Liver (tissue), 8 donors: ENCODE measurements at regions not wholly inside any gene's neighbourhood (a gene's known extent, or its start where the extent isn't known, plus 50 kb on each side); places are given as distances from the start of the nearest gene placed in this dataset.

ENCODE experiments used
- DNase-seq: peaks from one replicate; pipeline ENCODE4 v3.0.0-alpha.2; 2017; ENCODE audit warnings: low spot score
- H3K27ac ChIP-seq, 2 donors: one replicate each; pipeline ENCODE4 v1.7.0; 2013; ENCODE audit warnings: inconsistent platforms in 2 of 2, low read length in 2 of 2, control low read depth in 1 of 2, low read depth in 1 of 2, mild to moderate bottlenecking in 1 of 2
- H3K27me3 ChIP-seq, 4 donors: one replicate each; pipeline versions ENCODE4 v1.6.1 to v1.7.0; 2013; ENCODE audit warnings: low read length in 3 of 4, inconsistent platforms in 1 of 4, mild to moderate bottlenecking in 1 of 4, moderate library complexity in 1 of 4; ENCODE audit not compliant: control insufficient read depth in 4 of 4, insufficient read depth in 4 of 4
- H3K36me3 ChIP-seq, 4 donors: one replicate each; pipeline versions ENCODE4 v1.6.1 to v1.7.0; 2013; ENCODE audit warnings: low read length in 3 of 4, mild to moderate bottlenecking in 3 of 4, low read depth in 1 of 4, moderate library complexity in 1 of 4; ENCODE audit not compliant: control insufficient read depth in 4 of 4, insufficient read depth in 3 of 4
- H3K4me1 ChIP-seq, 4 donors: one replicate each; pipeline versions ENCODE4 v1.6.1 to v1.7.0; 2013; ENCODE audit warnings: low read length in 3 of 4, mild to moderate bottlenecking in 3 of 4, moderate library complexity in 1 of 4; ENCODE audit not compliant: control insufficient read depth in 4 of 4, insufficient read depth in 4 of 4
- H3K4me3 ChIP-seq, 3 donors: one replicate each; pipeline versions ENCODE4 v1.6.1 to v1.7.0; 2013; ENCODE audit warnings: low read length in 3 of 3, control low read depth in 1 of 3, low read depth in 1 of 3, mild to moderate bottlenecking in 1 of 3
- H3K9ac ChIP-seq, 2 donors: one replicate each; pipeline ENCODE4 v1.7.0; 2013; ENCODE audit warnings: low read length in 2 of 2, mild to moderate bottlenecking in 2 of 2, moderate library complexity in 2 of 2, control low read depth in 1 of 2, low read depth in 1 of 2
- H3K9me3 ChIP-seq, 4 donors: one replicate each; pipeline versions ENCODE4 v1.6.1 to v1.7.0; 2013; ENCODE audit warnings: low read length in 3 of 4; ENCODE audit not compliant: control insufficient read depth in 4 of 4
- ATF3 ChIP-seq: IDR thresholded peaks from 2 replicates; pipeline ENCODE4 v1.6.1; 2016; ENCODE audit warnings: antibody characterized with exemption
- CTCF ChIP-seq: fragments of 150-350 bp; IDR thresholded peaks from 2 replicates; pipeline ENCODE4 v1.5.1; 2017; ENCODE audit warnings: improper control_type of control experiment, low read depth, low read length; ENCODE audit not compliant: missing input control
- EGR1 ChIP-seq, 2 donors: IDR thresholded peaks; 2 replicates each; pipeline ENCODE4 v1.6.1; 2016 to 2018; ENCODE audit warnings: antibody characterized with exemption in 2 of 2, low read depth in 2 of 2
- FOXA1 ChIP-seq: IDR thresholded peaks from 2 replicates; pipeline ENCODE4 v1.6.1; 2016; ENCODE audit warnings: antibody characterized with exemption
- FOXA2 ChIP-seq: IDR thresholded peaks from 2 replicates; pipeline ENCODE4 v1.6.1; 2016; ENCODE audit warnings: antibody characterized with exemption
- HNF4A ChIP-seq, 2 donors: conservative IDR thresholded peaks; 2 replicates each; pipeline ENCODE4 v1.6.1; 2016; ENCODE audit warnings: antibody characterized with exemption in 2 of 2, mild to moderate bottlenecking in 2 of 2
- HNF4G ChIP-seq: IDR thresholded peaks from 2 replicates; pipeline ENCODE4 v1.6.1; 2016; ENCODE audit warnings: antibody characterized with exemption
- JUND ChIP-seq, 2 donors: IDR thresholded peaks; 2 replicates each; pipeline ENCODE4 v1.6.1; 2016; ENCODE audit warnings: antibody characterized with exemption in 2 of 2
- NR2F2 ChIP-seq: IDR thresholded peaks from 2 replicates; pipeline ENCODE4 v1.6.1; 2016; ENCODE audit warnings: antibody characterized with exemption
- RAD21 ChIP-seq, 2 donors: IDR thresholded peaks; 2 replicates each; pipeline ENCODE4 v1.6.1; 2016; ENCODE audit warnings: antibody characterized with exemption in 2 of 2, mild to moderate bottlenecking in 2 of 2
- RXRA ChIP-seq, 2 donors: IDR thresholded peaks; 2 replicates each; pipeline ENCODE4 v1.6.1; 2017 to 2018; ENCODE audit warnings: antibody characterized with exemption in 2 of 2, mild to moderate bottlenecking in 1 of 2
- SP1 ChIP-seq: IDR thresholded peaks from 2 replicates; pipeline ENCODE4 v1.6.1; 2018; ENCODE audit warnings: antibody characterized with exemption, mild to moderate bottlenecking
- TAF1 ChIP-seq: conservative IDR thresholded peaks from 2 replicates; pipeline ENCODE4 v1.6.1; 2016; ENCODE audit warnings: antibody characterized with exemption, mild to moderate bottlenecking
- YY1 ChIP-seq: IDR thresholded peaks from 2 replicates; pipeline ENCODE4 v1.6.1; 2016; ENCODE audit warnings: antibody characterized with exemption, mild to moderate bottlenecking
- WGBS: extraction: QIAGEN DNeasy Blood & Tissue Kit; methylation state at CpG from one replicate; pipeline ENCODE4 v1.1.7; 2013; 5-methylcytosine and 5-hydroxymethylcytosine counted together
- TF ChIP-seq, protein P1 (sequence below): IDR thresholded peaks from 2 replicates; pipeline ENCODE4 v1.6.1; 2016; ENCODE audit warnings: antibody characterized with exemption
- TF ChIP-seq, protein P2 (sequence below): IDR thresholded peaks from 2 replicates; pipeline ENCODE4 v1.6.1; 2016; ENCODE audit warnings: antibody characterized with exemption
- donor health status: healthy.
- donor health status: healthy.
- donor health status: healthy.
- donor health status: healthy.
- donor health status: healthy.

- no peak overlapping the region for H3K4me3 ChIP-seq
- H3K4me1 ChIP-seq = no peaks in the 10 kb centered on the region
- no peak overlapping the region for H3K9ac ChIP-seq
- 71% methylated on average over 6 of the region's 6 CpGs for WGBS
- no peak overlapping the region for H3K27ac ChIP-seq
- no peak for DNase-seq
- H3K9me3 ChIP-seq = no peaks in the 10 kb centered on the region
- TF ChIP-seq FOXA2 (no peak), YY1 (no peak), ATF3 (no peak), EGR1 (IDR thresholded peaks at IDR 0.05; ENCODE audit: low read depth in 2 of 2) (no peak), FOXA1 (no peak), TAF1 (no peak)
- TF ChIP-seq, protein P1, sequence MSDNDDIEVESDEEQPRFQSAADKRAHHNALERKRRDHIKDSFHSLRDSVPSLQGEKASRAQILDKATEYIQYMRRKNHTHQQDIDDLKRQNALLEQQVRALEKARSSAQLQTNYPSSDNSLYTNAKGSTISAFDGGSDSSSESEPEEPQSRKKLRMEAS = no peak
- no peaks in the 10 kb centered on the region for H3K27me3 ChIP-seq
- H3K36me3 ChIP-seq = no peaks in the 10 kb centered on the region
Measured at GRCh38 chr9:90948156-90948555, 146.5 kb downstream of the SYK start.

DNA sequence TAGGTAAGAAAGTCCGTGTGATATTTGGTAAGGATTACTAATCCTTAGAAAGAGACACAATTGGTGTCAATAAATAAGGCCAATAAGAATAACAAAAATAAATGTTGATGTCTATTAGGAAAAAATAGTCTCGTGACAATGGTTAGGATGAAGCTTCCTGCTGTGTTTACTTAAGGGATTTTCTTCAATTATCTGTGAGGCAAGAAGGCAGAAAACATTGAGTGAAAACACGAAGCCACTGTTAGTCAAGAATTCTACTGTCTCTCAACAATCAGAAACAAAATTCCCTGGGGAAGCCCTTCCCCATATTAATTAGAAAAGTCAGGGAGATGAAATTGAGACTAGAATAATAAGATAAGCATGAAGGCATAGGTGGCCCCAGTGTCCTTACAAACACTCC, 149.0 kb downstream of the SYK start:
- H3K4me1 ChIP-seq = no peaks in the 10 kb centered on the region
- 42% methylated on average over 3 of the region's 3 CpGs for WGBS

DNA sequence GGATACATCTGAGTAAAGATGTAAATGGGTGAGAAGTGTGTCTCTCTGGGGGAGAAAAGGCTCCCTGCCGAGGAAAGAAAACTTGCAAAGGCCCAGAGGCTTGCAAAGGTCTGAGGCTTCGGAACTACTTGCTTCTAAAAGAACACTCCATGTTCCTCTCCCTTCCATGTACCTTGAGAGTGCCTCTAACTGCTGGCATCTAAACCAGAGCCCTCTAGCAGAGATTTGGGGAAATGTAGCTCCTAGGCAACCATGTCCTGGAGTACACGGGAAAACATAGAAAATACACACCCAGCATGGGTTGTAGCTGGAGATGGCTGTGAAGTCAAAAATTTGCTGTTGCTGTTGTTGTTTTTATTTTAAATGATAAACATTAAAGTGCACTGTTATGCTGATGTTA, 151.6 kb downstream of the SYK start:
- Histone ChIP-seq H3K27me3 (no peaks in the 10 kb centered on the region), H3K36me3 (no peaks in the 10 kb centered on the region), H3K27ac (no peak overlapping the region), H3K9me3 (no peaks in the 10 kb centered on the region), H3K9ac (no peak overlapping the region), H3K4me1 (no peaks in the 10 kb centered on the region), H3K4me3 (no peak overlapping the region)
- no peak for DNase-seq
- TF ChIP-seq, protein P1 = no peak
- TF ChIP-seq HNF4A (conservative IDR thresholded peaks at IDR 0.05) (no peak), FOXA1 (no peak), JUND (IDR thresholded peaks at IDR 0.05) (no peak), EGR1 (IDR thresholded peaks at IDR 0.05; ENCODE audit: low read depth in 2 of 2) (no peak), FOXA2 (no peak), CTCF (no peak), RXRA (IDR thresholded peaks at IDR 0.05) (no peak), HNF4G (no peak), RAD21 (IDR thresholded peaks at IDR 0.05) (no peak), YY1 (no peak), TAF1 (no peak), NR2F2 (no peak), SP1 (no peak)
- TF ChIP-seq, protein P2, sequence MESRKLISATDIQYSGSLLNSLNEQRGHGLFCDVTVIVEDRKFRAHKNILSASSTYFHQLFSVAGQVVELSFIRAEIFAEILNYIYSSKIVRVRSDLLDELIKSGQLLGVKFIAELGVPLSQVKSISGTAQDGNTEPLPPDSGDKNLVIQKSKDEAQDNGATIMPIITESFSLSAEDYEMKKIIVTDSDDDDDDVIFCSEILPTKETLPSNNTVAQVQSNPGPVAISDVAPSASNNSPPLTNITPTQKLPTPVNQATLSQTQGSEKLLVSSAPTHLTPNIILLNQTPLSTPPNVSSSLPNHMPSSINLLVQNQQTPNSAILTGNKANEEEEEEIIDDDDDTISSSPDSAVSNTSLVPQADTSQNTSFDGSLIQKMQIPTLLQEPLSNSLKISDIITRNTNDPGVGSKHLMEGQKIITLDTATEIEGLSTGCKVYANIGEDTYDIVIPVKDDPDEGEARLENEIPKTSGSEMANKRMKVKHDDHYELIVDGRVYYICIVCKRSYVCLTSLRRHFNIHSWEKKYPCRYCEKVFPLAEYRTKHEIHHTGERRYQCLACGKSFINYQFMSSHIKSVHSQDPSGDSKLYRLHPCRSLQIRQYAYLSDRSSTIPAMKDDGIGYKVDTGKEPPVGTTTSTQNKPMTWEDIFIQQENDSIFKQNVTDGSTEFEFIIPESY = no peak
- 65% methylated on average over 3 of the region's 3 CpGs for WGBS

More for the DNA sequence above, 149.0 kb downstream of the SYK start:
- no peaks in the 10 kb centered on the region for H3K27me3 ChIP-seq
- H3K27ac ChIP-seq = no peak overlapping the region
- DNase-seq = no peak
- H3K36me3 ChIP-seq = no peaks in the 10 kb centered on the region
- no peak for TF ChIP-seq TAF1
- H3K9ac ChIP-seq = no peak overlapping the region
- H3K4me3 ChIP-seq = no peak overlapping the region
- no peaks in the 10 kb centered on the region for H3K9me3 ChIP-seq
